H1 (cell line): ENCODE measurements at regions not wholly inside any gene's neighbourhood (a gene's known extent, or its start where the extent isn't known, plus 50 kb on each side); places are given as distances from the start of the nearest gene placed in this dataset.

Source experiments
- CTCF ChIA-PET: fragments of 300-600 bp; sonication (Branson Sonifier 250); formaldehyde crosslinking; loops from one replicate; lab custom pipeline; 2021; ENCODE audit not compliant: partially characterized antibody; lab: Charles Lee
- POLR2A ChIA-PET: fragments of 300-600 bp; sonication (Branson Sonifier 250); formaldehyde crosslinking; loops from one replicate; lab custom pipeline; 2021; ENCODE audit warnings: inconsistent platforms; ENCODE audit not compliant: partially characterized antibody; lab: Charles Lee
- DNase-seq, 2 experiments: peaks; one replicate each; pipeline versions ENCODE4 v3.0.0 to v3.0.0-alpha.2; 2010 to 2022; ENCODE audit warnings: low spot score in 2 of 2, low read depth in 1 of 2, mixed read lengths in 1 of 2
- FAIRE-seq: peaks from 2 replicates; lab custom pipeline; 2011; peaks lifted over from hg19 to GRCh38; lab: Jason Lieb, UNC
- H2AFZ ChIP-seq: 2 replicates; pipeline ENCODE4 v1.8.1; 2012; ENCODE audit warnings: low read length, inconsistent platforms
- H2AK5ac ChIP-seq: 2 replicates; pipeline ENCODE4 v1.6.1; 2013; ENCODE audit warnings: low read depth, low read length
- H2BK120ac ChIP-seq: replicated peaks from 2 replicates; pipeline ENCODE3; 2013; ENCODE audit warnings: low read depth, low read length, inconsistent platforms
- H2BK12ac ChIP-seq: 2 replicates; pipeline ENCODE4 v1.6.1; 2013; ENCODE audit warnings: low read depth, low read length
- H2BK15ac ChIP-seq: 2 replicates; pipeline ENCODE4 v1.6.1; 2013; ENCODE audit warnings: low read length
- H2BK20ac ChIP-seq: 2 replicates; pipeline ENCODE4 v1.6.1; 2013; ENCODE audit warnings: low read length
- H2BK5ac ChIP-seq: 2 replicates; pipeline ENCODE4 v1.6.1; 2013; ENCODE audit warnings: low read depth, low read length
- H3K14ac ChIP-seq: 2 replicates; pipeline ENCODE4 v1.6.1; 2013; ENCODE audit warnings: inconsistent platforms; ENCODE audit not compliant: insufficient read length
- H3K18ac ChIP-seq: 2 replicates; pipeline ENCODE4 v1.6.1; 2013; ENCODE audit warnings: low read length; ENCODE audit errors: extremely low read depth
- H3K23ac ChIP-seq: 2 replicates; pipeline ENCODE4 v1.6.1; 2013; ENCODE audit warnings: inconsistent platforms; ENCODE audit not compliant: insufficient read length
- H3K23me2 ChIP-seq: 2 replicates; pipeline ENCODE4 v1.6.1; 2013; ENCODE audit warnings: low read depth, low read length
- H3K27ac ChIP-seq: 2 replicates; pipeline ENCODE4 v1.6.1; 2011; ENCODE audit warnings: low read depth, low read length, inconsistent platforms
- H3K27me3 ChIP-seq, 4 experiments: replicated peaks in 1 of 4; 1 replicate in 1 of 4; 2 replicates in 3 of 4; pipeline versions ENCODE4 v1.6.1 to v1.8.1; 2011 to 2013; ENCODE audit warnings: low read length in 3 of 4, mild to moderate bottlenecking in 3 of 4, inconsistent platforms in 2 of 4, mixed read lengths in 2 of 4, moderate library complexity in 1 of 4; ENCODE audit not compliant: control insufficient read depth in 3 of 4, insufficient read depth in 3 of 4; ENCODE audit errors: extremely low read depth in 1 of 4
- H3K36me3 ChIP-seq, 4 experiments: 2 replicates each; pipeline versions ENCODE4 v1.6.1 to v1.8.1; 2011 to 2013; ENCODE audit warnings: mild to moderate bottlenecking in 4 of 4, low read length in 3 of 4, moderate library complexity in 2 of 4, control low read depth in 1 of 4, inconsistent platforms in 1 of 4; ENCODE audit not compliant: insufficient read depth in 4 of 4, control insufficient read depth in 2 of 4
- H3K4ac ChIP-seq: replicated peaks from 2 replicates; pipeline ENCODE3; 2013; ENCODE audit warnings: low read length, low read depth, mixed read lengths, inconsistent platforms; ENCODE audit not compliant: insufficient read length
- H3K4me1 ChIP-seq, 4 experiments: replicated peaks in 1 of 4; 1 replicate in 1 of 4; 2 replicates in 3 of 4; pipeline versions ENCODE4 v1.6.1 to v1.8.1; 2011 to 2013; ENCODE audit warnings: low read length in 3 of 4, inconsistent platforms in 2 of 4, mixed read lengths in 1 of 4; ENCODE audit not compliant: insufficient read depth in 4 of 4, control insufficient read depth in 3 of 4
- H3K4me2 ChIP-seq, 2 experiments: 2 replicates each; pipeline versions ENCODE4 v1.6.1 to v1.8.1; 2011 to 2013; ENCODE audit warnings: low read depth in 2 of 2, low read length in 2 of 2, control low read depth in 1 of 2, inconsistent platforms in 1 of 2, mild to moderate bottlenecking in 1 of 2; ENCODE audit not compliant: insufficient read depth in 1 of 2
- H3K4me3 ChIP-seq, 4 experiments: fragments of 200-600, 300-600 bp in 1 of 4; sonication (generic), shearing (Covaris generic), sonication (Bioruptor Twin) in 1 of 4; 2 replicates each; pipeline versions ENCODE4 v1.5.1 to v1.8.1; 2011 to 2016; ENCODE audit warnings: low read length in 4 of 4, low read depth in 3 of 4, control low read depth in 2 of 4, inconsistent platforms in 2 of 4, mild to moderate bottlenecking in 2 of 4, mixed read lengths in 1 of 4, moderate library complexity in 1 of 4; ENCODE audit not compliant: insufficient read depth in 2 of 4; ENCODE audit errors: extremely low read depth in 1 of 4
- H3K56ac ChIP-seq: replicated peaks from 2 replicates; pipeline ENCODE3; 2013; ENCODE audit warnings: low read depth, mild to moderate bottlenecking, mixed read lengths, low read length, inconsistent platforms; ENCODE audit not compliant: insufficient read length
- H3K79me1 ChIP-seq: 2 replicates; pipeline ENCODE4 v1.6.1; 2013; ENCODE audit warnings: low read depth, low read length, control low read depth
- H3K79me2 ChIP-seq, 2 experiments: 2 replicates each; pipeline versions ENCODE4 v1.6.1 to v1.8.1; 2012 to 2013; ENCODE audit warnings: low read length in 2 of 2, mild to moderate bottlenecking in 2 of 2, inconsistent platforms in 1 of 2; ENCODE audit not compliant: insufficient read depth in 2 of 2, control insufficient read depth in 1 of 2
- H3K9ac ChIP-seq, 4 experiments: replicated peaks in 1 of 4; 1 replicate in 1 of 4; 2 replicates in 3 of 4; pipeline versions ENCODE4 v1.6.1 to v1.8.1; 2011 to 2013; ENCODE audit warnings: low read depth in 3 of 4, low read length in 3 of 4, control low read depth in 2 of 4, mild to moderate bottlenecking in 2 of 4, moderate library complexity in 2 of 4, inconsistent platforms in 1 of 4; ENCODE audit errors: extremely low read depth in 1 of 4
- H3K9me3 ChIP-seq, 2 experiments: 2 replicates each; pipeline versions ENCODE4 v1.6.1 to v1.8.1; 2012 to 2013; ENCODE audit warnings: mild to moderate bottlenecking in 2 of 2, moderate library complexity in 2 of 2, control low read depth in 1 of 2, inconsistent platforms in 1 of 2, low read depth in 1 of 2, low read length in 1 of 2, mixed read lengths in 1 of 2; ENCODE audit not compliant: insufficient read depth in 2 of 2
- H4K20me1 ChIP-seq, 2 experiments: replicated peaks in 1 of 2; 2 replicates each; pipeline versions ENCODE3 to v1.8.1; 2011 to 2013; ENCODE audit warnings: inconsistent platforms in 2 of 2, low read length in 2 of 2, mild to moderate bottlenecking in 1 of 2; ENCODE audit not compliant: insufficient read depth in 2 of 2, control insufficient read depth in 1 of 2
- H4K5ac ChIP-seq: 2 replicates; pipeline ENCODE4 v1.6.1; 2013; ENCODE audit warnings: low read length, low read depth, mixed read lengths, inconsistent platforms; ENCODE audit not compliant: insufficient read length
- H4K8ac ChIP-seq: 2 replicates; pipeline ENCODE4 v1.8.0; 2013; ENCODE audit warnings: mild to moderate bottlenecking, moderate library complexity, low read length, inconsistent platforms; ENCODE audit not compliant: insufficient read depth; ENCODE audit errors: extremely low read depth
- H4K91ac ChIP-seq: replicated peaks from 2 replicates; pipeline ENCODE3; 2013; ENCODE audit warnings: low read length, mixed read lengths, inconsistent platforms; ENCODE audit not compliant: insufficient read length
- EGR1 ChIP-seq: IDR thresholded peaks from 2 replicates; pipeline ENCODE4 v1.6.1; 2011; ENCODE audit warnings: low read depth, low read length, borderline replicate concordance
- EP300 ChIP-seq, 2 experiments: IDR thresholded peaks; 1 replicate in 1 of 2; 2 replicates in 1 of 2; pipeline ENCODE4 v1.6.1; 2011 to 2012; ENCODE audit warnings: low read depth in 2 of 2, low read length in 2 of 2, mild to moderate bottlenecking in 2 of 2, borderline replicate concordance in 1 of 2, inconsistent platforms in 1 of 2, moderate library complexity in 1 of 2
- JUN ChIP-seq: IDR thresholded peaks from 2 replicates; pipeline ENCODE4 v1.6.1; 2011; ENCODE audit warnings: low read depth, mild to moderate bottlenecking, improper control_type of control experiment, low read length
- POU5F1 ChIP-seq: IDR thresholded peaks from 2 replicates; pipeline ENCODE4 v1.6.1; 2011; ENCODE audit warnings: low read depth, mild to moderate bottlenecking, low read length, moderate library complexity
- RNF2 ChIP-seq: fragments of 200-900, 300-1000 bp; sonication (generic); IDR thresholded peaks from 2 replicates; pipeline ENCODE4 v1.7.1; 2016; ENCODE audit warnings: borderline replicate concordance, low read depth, mild to moderate bottlenecking, antibody characterized with exemption, low read length; ENCODE audit not compliant: poor library complexity, severe bottlenecking; ENCODE audit errors: missing control alignments
- SIN3A ChIP-seq, 2 experiments: IDR thresholded peaks in 1 of 2; conservative IDR thresholded peaks in 1 of 2; 2 replicates each; pipeline ENCODE4 v1.6.1; 2011 to 2012; ENCODE audit warnings: low read length in 2 of 2, improper control_type of control experiment in 1 of 2, low read depth in 1 of 2, mild to moderate bottlenecking in 1 of 2
- SUZ12 ChIP-seq: fragments of 200-600 bp; sonication (generic); IDR thresholded peaks from 2 replicates; pipeline ENCODE4 v1.6.1; 2012; ENCODE audit warnings: mild to moderate bottlenecking, inconsistent platforms, low read length, moderate library complexity, mixed read lengths
- YY1 ChIP-seq: IDR thresholded peaks from 2 replicates; pipeline ENCODE4 v1.6.1; 2011; ENCODE audit warnings: low read depth, mild to moderate bottlenecking, low read length
- WGBS, 2 experiments: shearing (Covaris generic) in 1 of 2; methylation state at CpG; one replicate each; pipeline versions ENCODE4 v1.1.6 to v1.1.7; 2013 to 2015; ENCODE audit warnings: low lambda C conversion rate in 2 of 2, mixed read lengths in 2 of 2, inconsistent platforms in 1 of 2, low coverage in 1 of 2, missing lambda C conversion rate in 1 of 2; ENCODE audit not compliant: insufficient replicate concordance in 2 of 2, insufficient coverage in 1 of 2, insufficient read length in 1 of 2; ENCODE audit errors: extremely low coverage in 1 of 2, missing lambda C conversion rate in 1 of 2; 5-methylcytosine and 5-hydroxymethylcytosine counted together
- TF ChIP-seq, protein P1 (sequence below): IDR thresholded peaks from 2 replicates; pipeline ENCODE4 v1.6.1; 2011; ENCODE audit warnings: low read depth, mild to moderate bottlenecking, low read length; ENCODE audit not compliant: insufficient read depth
- TF ChIP-seq, protein P2 (sequence below): IDR thresholded peaks from 2 replicates; pipeline ENCODE4 v1.6.1; 2011; ENCODE audit warnings: low read length, improper control_type of control experiment

DNA sequence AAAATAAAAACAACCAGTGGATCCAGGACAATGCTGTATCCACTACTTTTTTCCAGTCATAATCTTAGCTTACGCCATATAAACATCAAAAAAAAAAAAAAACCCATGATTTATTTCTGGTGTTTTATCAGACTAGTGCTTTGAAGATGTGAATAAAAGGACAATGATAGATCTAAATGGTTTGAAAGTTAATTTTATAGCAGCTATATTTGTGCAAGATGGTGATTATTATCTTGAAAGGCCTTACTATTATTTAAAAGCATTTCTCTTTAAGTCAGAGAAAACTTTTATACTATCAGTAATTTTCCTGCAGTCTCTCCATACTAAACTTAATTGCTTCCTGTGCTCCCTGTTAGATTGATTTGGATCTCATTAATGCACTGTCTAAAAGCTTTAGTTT, 670.3 kb downstream of the TBL1XR1 start:
- Histone ChIP-seq H4K5ac (no peak overlapping the region), H4K8ac (no peak overlapping the region), H2BK15ac (no peak overlapping the region), H3K4ac (no peak overlapping the region), H3K14ac (no peak overlapping the region), H3K4me2 (no peak overlapping the region), H2AK5ac (no peak overlapping the region), H2BK12ac (no peak overlapping the region), H2BK120ac (no peak overlapping the region), H3K9me3 (no peaks in the 10 kb centered on the region), H4K91ac (no peak overlapping the region), H3K23ac (no peak overlapping the region), H3K18ac (no peak overlapping the region), H4K20me1 (no peaks in the 10 kb centered on the region), H3K79me2 (no peaks in the 10 kb centered on the region), H3K36me3 (no peaks in the 10 kb centered on the region), H3K9ac (no peak overlapping the region), H3K4me3 (no peak overlapping the region), H2BK20ac (no peak overlapping the region), H2AFZ (no peak overlapping the region), H2BK5ac (no peak overlapping the region), H3K56ac (no peak overlapping the region), H3K27me3 (no peaks in the 10 kb centered on the region), H3K79me1 (no peaks in the 10 kb centered on the region), H3K4me1 (peaks cover 0 to 21% (median 5%) of the 10 kb centered on the region in 4 experiments; a peak in 3 of 7 replicates), H3K27ac (no peak overlapping the region), H3K23me2 (no peaks in the 10 kb centered on the region)
- ChIA-PET POLR2A (no interaction called here), CTCF (interaction anchor here (0.6 to 1.3 kb wide), 2 partner anchors 12 to 718 kb away, joined by 3 to 4 read pairs; no protein-coding TSS in a partner anchor)
- FAIRE-seq (no peak), DNase-seq (no peak)
- 85% methylated on average over 1 of the region's 1 CpG; no CpG with 5 or more reads in 1 of the 2 experiments for WGBS, 2 experiments
- TF ChIP-seq, protein P1, sequence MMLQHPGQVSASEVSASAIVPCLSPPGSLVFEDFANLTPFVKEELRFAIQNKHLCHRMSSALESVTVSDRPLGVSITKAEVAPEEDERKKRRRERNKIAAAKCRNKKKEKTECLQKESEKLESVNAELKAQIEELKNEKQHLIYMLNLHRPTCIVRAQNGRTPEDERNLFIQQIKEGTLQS, result no peak
- TF ChIP-seq YY1 (no peak), SUZ12 (no peak), EGR1 (no peak), RNF2 (no peak), EP300 (IDR thresholded peaks at IDR 0.05; ENCODE audit: borderline replicate concordance in 1 of 2, low read depth in 2 of 2, low read length in 2 of 2) (no peak), JUN (no peak), POU5F1 (no peak), SIN3A (conservative IDR thresholded peaks at IDR 0.05 in 1 of 2, IDR thresholded peaks at IDR 0.05 in 1 of 2; ENCODE audit: low read depth in 1 of 2, low read length in 2 of 2) (no peak)
- TF ChIP-seq, protein P2, sequence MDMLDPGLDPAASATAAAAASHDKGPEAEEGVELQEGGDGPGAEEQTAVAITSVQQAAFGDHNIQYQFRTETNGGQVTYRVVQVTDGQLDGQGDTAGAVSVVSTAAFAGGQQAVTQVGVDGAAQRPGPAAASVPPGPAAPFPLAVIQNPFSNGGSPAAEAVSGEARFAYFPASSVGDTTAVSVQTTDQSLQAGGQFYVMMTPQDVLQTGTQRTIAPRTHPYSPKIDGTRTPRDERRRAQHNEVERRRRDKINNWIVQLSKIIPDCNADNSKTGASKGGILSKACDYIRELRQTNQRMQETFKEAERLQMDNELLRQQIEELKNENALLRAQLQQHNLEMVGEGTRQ, result no peak
